ENCODE measurements at regions not wholly inside any gene's neighbourhood (a gene's known extent, or its start where the extent isn't known, plus 50 kb on each side); places are given as distances from the start of the nearest gene placed in this dataset.

DNA sequence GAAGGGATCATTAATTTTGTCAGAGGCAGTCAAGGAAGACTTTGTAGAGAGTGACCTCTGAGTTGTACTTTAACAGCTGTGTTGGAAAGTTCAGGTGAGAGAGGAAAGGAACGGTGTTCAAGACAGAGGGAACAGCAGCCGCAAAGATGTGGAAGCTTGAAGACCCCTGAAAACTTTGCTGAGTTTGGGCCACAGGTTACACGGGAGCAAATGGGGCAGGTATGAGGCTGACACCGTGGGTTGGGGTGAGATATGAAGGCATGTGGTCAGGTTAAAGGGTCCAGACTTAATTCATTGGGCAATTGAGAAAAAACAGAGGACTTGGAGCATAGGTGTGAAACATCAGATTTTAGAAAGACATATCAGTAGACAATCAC lies 72.0 kb upstream of the SERP2 start:
- CTCF ChIA-PET, result interaction anchor here (1.1 kb wide), 1 partner anchor 33 kb away, joined by 3 read pairs; no protein-coding TSS in a partner anchor
- no peaks in the 10 kb centered on the region for H3K9me3 ChIP-seq (replicated peaks; ENCODE audit: control insufficient read depth, insufficient read depth, low read length)
- 57% methylated on average over 4 of the region's 4 CpGs for WGBS (ENCODE audit: insufficient coverage, insufficient replicate concordance, low lambda C conversion rate, missing lambda C conversion rate)
- intact Hi-C loops (cut with micrococcal nuclease; ENCODE audit: unreplicated experiment), result no loop called here
- no peaks in the 10 kb centered on the region for H3K79me2 ChIP-seq (ENCODE audit: control insufficient read depth, insufficient read depth, low read length)
- H3K4me3 ChIP-seq, result 0 out of 2 replicates have a peak overlapping the region, but pooled peaks have one; percentile 18
- peaks cover 15% of the 10 kb centered on the region for H3K4me1 ChIP-seq (ENCODE audit: control insufficient read depth, insufficient read depth, low read length)
- peak overlapping the region; percentile 68 for H3K4me2 ChIP-seq (ENCODE audit: control insufficient read depth, insufficient read depth)
- H3K9ac ChIP-seq (ENCODE audit: control insufficient read depth, insufficient read depth, low read length), result no peak overlapping the region
- in situ Hi-C loops (cut with MboI), result no loop called here
- no peaks in the 10 kb centered on the region for H4K20me1 ChIP-seq (ENCODE audit: control insufficient read depth, insufficient read depth)
- RAD21 ChIA-PET (ENCODE audit: unreplicated experiment), result no interaction called here
- FAIRE-seq (peak; percentile 18), ATAC-seq (no peak), DNase-seq (ENCODE audit: low read depth, low spot score) (no peak)
- BruUV-seq (replicated peaks), result no TSS peak
- POLR2A ChIA-PET, result no interaction called here
- H2AFZ ChIP-seq (ENCODE audit: control insufficient read depth, low read depth, low read length), result peak overlapping the region; percentile 45
- H3K27me3 ChIP-seq (replicated peaks in 1 of 2; ENCODE audit: control insufficient read depth in 2 of 2, insufficient read depth in 2 of 2, low read length in 1 of 2), result no peaks in the 10 kb centered on the region
- no peaks in the 10 kb centered on the region for H3K36me3 ChIP-seq (ENCODE audit: control insufficient read depth in 2 of 2, insufficient read depth in 2 of 2, low read length in 1 of 2)
- H3K27ac ChIP-seq (ENCODE audit: control insufficient read depth, insufficient read depth), result peak overlapping the region; percentile 43; the same call in 1 of the 2 replicates
- SMC1A ChIA-PET (ENCODE audit: uncharacterized antibody, unreplicated experiment), result no interaction called here
- no peak for TF ChIP-seq BRCA1 (IDR thresholded peaks at IDR 0.05; ENCODE audit: low read depth, low read length)
- TF ChIP-seq, protein P1, sequence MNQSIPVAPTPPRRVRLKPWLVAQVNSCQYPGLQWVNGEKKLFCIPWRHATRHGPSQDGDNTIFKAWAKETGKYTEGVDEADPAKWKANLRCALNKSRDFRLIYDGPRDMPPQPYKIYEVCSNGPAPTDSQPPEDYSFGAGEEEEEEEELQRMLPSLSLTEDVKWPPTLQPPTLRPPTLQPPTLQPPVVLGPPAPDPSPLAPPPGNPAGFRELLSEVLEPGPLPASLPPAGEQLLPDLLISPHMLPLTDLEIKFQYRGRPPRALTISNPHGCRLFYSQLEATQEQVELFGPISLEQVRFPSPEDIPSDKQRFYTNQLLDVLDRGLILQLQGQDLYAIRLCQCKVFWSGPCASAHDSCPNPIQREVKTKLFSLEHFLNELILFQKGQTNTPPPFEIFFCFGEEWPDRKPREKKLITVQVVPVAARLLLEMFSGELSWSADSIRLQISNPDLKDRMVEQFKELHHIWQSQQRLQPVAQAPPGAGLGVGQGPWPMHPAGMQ (IDR thresholded peaks at IDR 0.05; ENCODE audit: borderline replicate concordance), result no peak
- TF ChIP-seq, protein P2, sequence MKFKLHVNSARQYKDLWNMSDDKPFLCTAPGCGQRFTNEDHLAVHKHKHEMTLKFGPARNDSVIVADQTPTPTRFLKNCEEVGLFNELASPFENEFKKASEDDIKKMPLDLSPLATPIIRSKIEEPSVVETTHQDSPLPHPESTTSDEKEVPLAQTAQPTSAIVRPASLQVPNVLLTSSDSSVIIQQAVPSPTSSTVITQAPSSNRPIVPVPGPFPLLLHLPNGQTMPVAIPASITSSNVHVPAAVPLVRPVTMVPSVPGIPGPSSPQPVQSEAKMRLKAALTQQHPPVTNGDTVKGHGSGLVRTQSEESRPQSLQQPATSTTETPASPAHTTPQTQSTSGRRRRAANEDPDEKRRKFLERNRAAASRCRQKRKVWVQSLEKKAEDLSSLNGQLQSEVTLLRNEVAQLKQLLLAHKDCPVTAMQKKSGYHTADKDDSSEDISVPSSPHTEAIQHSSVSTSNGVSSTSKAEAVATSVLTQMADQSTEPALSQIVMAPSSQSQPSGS (IDR thresholded peaks at IDR 0.05; ENCODE audit: low read length), result no peak
- TF ChIP-seq WRNIP1 (IDR thresholded peaks at IDR 0.05; ENCODE audit: borderline replicate concordance, low read depth, low read length), result no peak
- no peak for TF ChIP-seq JUND (IDR thresholded peaks at IDR 0.05; ENCODE audit: low read depth, low read length)
- no peak for TF ChIP-seq SMAD1 (IDR thresholded peaks at IDR 0.05; ENCODE audit: low read depth, partially characterized antibody)
- TF ChIP-seq ZBED1 (IDR thresholded peaks at IDR 0.05; ENCODE audit: borderline replicate concordance), result no peak
- TF ChIP-seq, protein P3, sequence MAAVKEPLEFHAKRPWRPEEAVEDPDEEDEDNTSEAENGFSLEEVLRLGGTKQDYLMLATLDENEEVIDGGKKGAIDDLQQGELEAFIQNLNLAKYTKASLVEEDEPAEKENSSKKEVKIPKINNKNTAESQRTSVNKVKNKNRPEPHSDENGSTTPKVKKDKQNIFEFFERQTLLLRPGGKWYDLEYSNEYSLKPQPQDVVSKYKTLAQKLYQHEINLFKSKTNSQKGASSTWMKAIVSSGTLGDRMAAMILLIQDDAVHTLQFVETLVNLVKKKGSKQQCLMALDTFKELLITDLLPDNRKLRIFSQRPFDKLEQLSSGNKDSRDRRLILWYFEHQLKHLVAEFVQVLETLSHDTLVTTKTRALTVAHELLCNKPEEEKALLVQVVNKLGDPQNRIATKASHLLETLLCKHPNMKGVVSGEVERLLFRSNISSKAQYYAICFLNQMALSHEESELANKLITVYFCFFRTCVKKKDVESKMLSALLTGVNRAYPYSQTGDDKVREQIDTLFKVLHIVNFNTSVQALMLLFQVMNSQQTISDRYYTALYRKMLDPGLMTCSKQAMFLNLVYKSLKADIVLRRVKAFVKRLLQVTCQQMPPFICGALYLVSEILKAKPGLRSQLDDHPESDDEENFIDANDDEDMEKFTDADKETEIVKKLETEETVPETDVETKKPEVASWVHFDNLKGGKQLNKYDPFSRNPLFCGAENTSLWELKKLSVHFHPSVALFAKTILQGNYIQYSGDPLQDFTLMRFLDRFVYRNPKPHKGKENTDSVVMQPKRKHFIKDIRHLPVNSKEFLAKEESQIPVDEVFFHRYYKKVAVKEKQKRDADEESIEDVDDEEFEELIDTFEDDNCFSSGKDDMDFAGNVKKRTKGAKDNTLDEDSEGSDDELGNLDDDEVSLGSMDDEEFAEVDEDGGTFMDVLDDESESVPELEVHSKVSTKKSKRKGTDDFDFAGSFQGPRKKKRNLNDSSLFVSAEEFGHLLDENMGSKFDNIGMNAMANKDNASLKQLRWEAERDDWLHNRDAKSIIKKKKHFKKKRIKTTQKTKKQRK (IDR thresholded peaks at IDR 0.05; ENCODE audit: low read depth, low read length), result no peak
- TF ChIP-seq NR2F1 (conservative IDR thresholded peaks at IDR 0.05), result no peak; the same call in 1 of the 2 replicates
- TF ChIP-seq KAT2A (conservative IDR thresholded peaks at IDR 0.05; ENCODE audit: control insufficient read depth, low read depth, low read length), result no peak
- no peak for TF ChIP-seq GATAD2B (conservative IDR thresholded peaks at IDR 0.05; ENCODE audit: low read depth)
- TF ChIP-seq SPI1 (IDR thresholded peaks at IDR 0.05; ENCODE audit: borderline replicate concordance, insufficient read depth, low read depth, low read length), result no peak
- TF ChIP-seq ZZZ3 (IDR thresholded peaks at IDR 0.05; ENCODE audit: control insufficient read depth, insufficient read length, low read depth), result no peak
- no peak for TF ChIP-seq SMARCA5 (IDR thresholded peaks at IDR 0.05)
- TF ChIP-seq, protein P4, sequence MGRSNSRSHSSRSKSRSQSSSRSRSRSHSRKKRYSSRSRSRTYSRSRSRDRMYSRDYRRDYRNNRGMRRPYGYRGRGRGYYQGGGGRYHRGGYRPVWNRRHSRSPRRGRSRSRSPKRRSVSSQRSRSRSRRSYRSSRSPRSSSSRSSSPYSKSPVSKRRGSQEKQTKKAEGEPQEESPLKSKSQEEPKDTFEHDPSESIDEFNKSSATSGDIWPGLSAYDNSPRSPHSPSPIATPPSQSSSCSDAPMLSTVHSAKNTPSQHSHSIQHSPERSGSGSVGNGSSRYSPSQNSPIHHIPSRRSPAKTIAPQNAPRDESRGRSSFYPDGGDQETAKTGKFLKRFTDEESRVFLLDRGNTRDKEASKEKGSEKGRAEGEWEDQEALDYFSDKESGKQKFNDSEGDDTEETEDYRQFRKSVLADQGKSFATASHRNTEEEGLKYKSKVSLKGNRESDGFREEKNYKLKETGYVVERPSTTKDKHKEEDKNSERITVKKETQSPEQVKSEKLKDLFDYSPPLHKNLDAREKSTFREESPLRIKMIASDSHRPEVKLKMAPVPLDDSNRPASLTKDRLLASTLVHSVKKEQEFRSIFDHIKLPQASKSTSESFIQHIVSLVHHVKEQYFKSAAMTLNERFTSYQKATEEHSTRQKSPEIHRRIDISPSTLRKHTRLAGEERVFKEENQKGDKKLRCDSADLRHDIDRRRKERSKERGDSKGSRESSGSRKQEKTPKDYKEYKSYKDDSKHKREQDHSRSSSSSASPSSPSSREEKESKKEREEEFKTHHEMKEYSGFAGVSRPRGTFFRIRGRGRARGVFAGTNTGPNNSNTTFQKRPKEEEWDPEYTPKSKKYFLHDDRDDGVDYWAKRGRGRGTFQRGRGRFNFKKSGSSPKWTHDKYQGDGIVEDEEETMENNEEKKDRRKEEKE (IDR thresholded peaks at IDR 0.05), result no peak
- no peak for TF ChIP-seq YBX1 (IDR thresholded peaks at IDR 0.05)
- no peak for TF ChIP-seq SUPT20H (IDR thresholded peaks at IDR 0.05; ENCODE audit: borderline replicate concordance, control insufficient read depth, low read depth, low read length)

Data from GM12878 (cell line).